Gastroesophageal sphincter (tissue), 3 donors: ENCODE measurements at regions not wholly inside any gene's neighbourhood (a gene's known extent, or its start where the extent isn't known, plus 50 kb on each side); places are given as distances from the start of the nearest gene placed in this dataset.

Source experiments
- CTCF ChIP-seq, 4 experiments: fragments of 200-600 bp in 2 of 4; fragments of 450-650 bp in 2 of 4; sonication (generic) in 1 of 4; IDR thresholded peaks; one replicate each; pipeline ENCODE4 v1.5.1; 2017 to 2019; ENCODE audit warnings: antibody characterized with exemption in 4 of 4, mild to moderate bottlenecking in 2 of 4, moderate library complexity in 2 of 4
- POLR2A ChIP-seq, 2 donors: fragments of 450-650 bp; IDR thresholded peaks; one replicate each; pipeline ENCODE4 v1.6.1; 2017; ENCODE audit warnings: antibody characterized with exemption in 2 of 2, mild to moderate bottlenecking in 2 of 2, moderate library complexity in 1 of 2

DNA sequence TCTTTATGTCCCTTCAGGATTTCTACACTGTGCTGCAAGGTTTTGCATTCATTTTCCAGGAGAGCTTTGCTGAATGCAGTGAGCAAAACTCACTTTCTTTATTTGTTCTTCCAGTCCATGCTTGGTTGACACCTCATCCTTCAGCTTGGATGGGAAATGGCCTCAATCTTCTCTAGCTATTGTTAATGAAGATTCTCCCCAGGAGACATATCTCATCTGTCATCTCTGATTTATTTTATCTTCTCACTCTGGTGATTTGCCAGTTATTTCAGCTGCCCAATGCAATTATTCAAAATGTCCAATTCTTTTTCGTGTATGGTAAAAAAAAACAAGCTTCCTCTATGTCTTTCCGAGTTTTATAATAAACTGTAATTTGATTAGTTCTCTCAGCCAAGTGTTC lies 77.9 kb upstream of the PAK5 start:
- no peak for TF ChIP-seq POLR2A (IDR thresholded peaks at IDR 0.05)
- TF ChIP-seq CTCF (IDR thresholded peaks at IDR 0.05) = no peak
